Liver (tissue), 3 donors: ENCODE measurements at regions not wholly inside any gene's neighbourhood (a gene's known extent, or its start where the extent isn't known, plus 50 kb on each side); places are given as distances from the start of the nearest gene placed in this dataset.

Source experiments
- EGR1 ChIP-seq, 2 donors: IDR thresholded peaks; 2 replicates each; pipeline ENCODE4 v1.6.1; 2016 to 2018; ENCODE audit warnings: antibody characterized with exemption in 2 of 2, low read depth in 2 of 2
- HNF4G ChIP-seq: IDR thresholded peaks from 2 replicates; pipeline ENCODE4 v1.6.1; 2016; ENCODE audit warnings: antibody characterized with exemption
- JUND ChIP-seq, 2 donors: IDR thresholded peaks; 2 replicates each; pipeline ENCODE4 v1.6.1; 2016; ENCODE audit warnings: antibody characterized with exemption in 2 of 2
- NR2F2 ChIP-seq: IDR thresholded peaks from 2 replicates; pipeline ENCODE4 v1.6.1; 2016; ENCODE audit warnings: antibody characterized with exemption
- TAF1 ChIP-seq: conservative IDR thresholded peaks from 2 replicates; pipeline ENCODE4 v1.6.1; 2016; ENCODE audit warnings: antibody characterized with exemption, mild to moderate bottlenecking
- YY1 ChIP-seq: IDR thresholded peaks from 2 replicates; pipeline ENCODE4 v1.6.1; 2016; ENCODE audit warnings: antibody characterized with exemption, mild to moderate bottlenecking
- TF ChIP-seq, protein P1 (sequence below): fragments of 150-350 bp; IDR thresholded peaks from 2 replicates; pipeline ENCODE4 v1.5.1; 2017; ENCODE audit warnings: improper control_type of control experiment, low read depth, low read length; ENCODE audit not compliant: missing input control
- TF ChIP-seq, protein P2 (sequence below): IDR thresholded peaks from 2 replicates; pipeline ENCODE4 v1.6.1; 2016; ENCODE audit warnings: antibody characterized with exemption
- TF ChIP-seq, protein P3 (sequence below): IDR thresholded peaks from 2 replicates; pipeline ENCODE4 v1.6.1; 2016; ENCODE audit warnings: antibody characterized with exemption, mild to moderate bottlenecking
- TF ChIP-seq, protein P4 (sequence below): IDR thresholded peaks from 2 replicates; pipeline ENCODE4 v1.6.1; 2016; ENCODE audit warnings: antibody characterized with exemption
- TF ChIP-seq, protein P5 (sequence below): IDR thresholded peaks from 2 replicates; pipeline ENCODE4 v1.6.1; 2016; ENCODE audit warnings: antibody characterized with exemption
- donor health status: healthy.
- donor health status: healthy.

DNA sequence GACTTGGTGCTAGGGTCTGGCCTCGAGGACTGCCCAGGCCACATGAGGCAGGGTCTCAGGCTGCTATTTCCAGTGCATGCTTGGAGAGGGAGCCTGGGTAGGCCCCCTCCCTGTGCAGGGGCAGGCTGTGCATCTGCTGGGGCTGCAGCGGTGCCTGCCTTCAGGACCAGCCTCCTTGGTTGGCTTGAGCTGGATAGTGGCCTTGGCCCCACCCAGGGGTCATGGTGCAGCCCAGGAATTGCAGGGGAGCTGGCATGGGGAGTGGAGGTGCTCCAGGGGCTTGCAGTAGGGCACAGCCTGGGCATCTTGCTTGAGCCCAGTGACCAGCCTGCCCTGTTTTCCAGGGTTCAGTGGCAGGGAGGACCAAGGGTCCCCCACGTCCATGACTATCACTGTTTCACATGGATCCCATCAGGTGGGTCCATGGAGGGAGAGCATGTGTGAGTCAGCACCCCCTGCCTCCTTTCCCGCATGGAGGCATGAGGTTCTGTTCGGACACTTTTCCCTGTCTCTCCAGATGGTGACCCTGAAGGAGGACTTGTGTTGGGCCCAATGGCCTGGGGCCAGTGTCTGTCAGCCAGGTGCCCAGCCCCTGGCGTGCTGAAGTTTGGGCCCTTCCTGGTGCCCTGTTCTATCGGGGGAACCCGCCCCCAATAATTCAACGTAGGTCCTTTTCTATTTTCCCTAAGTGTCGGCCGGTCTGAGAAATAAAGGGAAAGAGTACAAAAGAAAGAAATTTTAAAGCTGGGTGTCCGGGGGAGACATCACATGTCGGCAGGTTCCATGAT, 218.6 kb downstream of the SNRPN start:
- no peak for TF ChIP-seq YY1
- TF ChIP-seq HNF4G: no peak
- TF ChIP-seq, protein P1, sequence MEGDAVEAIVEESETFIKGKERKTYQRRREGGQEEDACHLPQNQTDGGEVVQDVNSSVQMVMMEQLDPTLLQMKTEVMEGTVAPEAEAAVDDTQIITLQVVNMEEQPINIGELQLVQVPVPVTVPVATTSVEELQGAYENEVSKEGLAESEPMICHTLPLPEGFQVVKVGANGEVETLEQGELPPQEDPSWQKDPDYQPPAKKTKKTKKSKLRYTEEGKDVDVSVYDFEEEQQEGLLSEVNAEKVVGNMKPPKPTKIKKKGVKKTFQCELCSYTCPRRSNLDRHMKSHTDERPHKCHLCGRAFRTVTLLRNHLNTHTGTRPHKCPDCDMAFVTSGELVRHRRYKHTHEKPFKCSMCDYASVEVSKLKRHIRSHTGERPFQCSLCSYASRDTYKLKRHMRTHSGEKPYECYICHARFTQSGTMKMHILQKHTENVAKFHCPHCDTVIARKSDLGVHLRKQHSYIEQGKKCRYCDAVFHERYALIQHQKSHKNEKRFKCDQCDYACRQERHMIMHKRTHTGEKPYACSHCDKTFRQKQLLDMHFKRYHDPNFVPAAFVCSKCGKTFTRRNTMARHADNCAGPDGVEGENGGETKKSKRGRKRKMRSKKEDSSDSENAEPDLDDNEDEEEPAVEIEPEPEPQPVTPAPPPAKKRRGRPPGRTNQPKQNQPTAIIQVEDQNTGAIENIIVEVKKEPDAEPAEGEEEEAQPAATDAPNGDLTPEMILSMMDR: no peak
- TF ChIP-seq, protein P2, sequence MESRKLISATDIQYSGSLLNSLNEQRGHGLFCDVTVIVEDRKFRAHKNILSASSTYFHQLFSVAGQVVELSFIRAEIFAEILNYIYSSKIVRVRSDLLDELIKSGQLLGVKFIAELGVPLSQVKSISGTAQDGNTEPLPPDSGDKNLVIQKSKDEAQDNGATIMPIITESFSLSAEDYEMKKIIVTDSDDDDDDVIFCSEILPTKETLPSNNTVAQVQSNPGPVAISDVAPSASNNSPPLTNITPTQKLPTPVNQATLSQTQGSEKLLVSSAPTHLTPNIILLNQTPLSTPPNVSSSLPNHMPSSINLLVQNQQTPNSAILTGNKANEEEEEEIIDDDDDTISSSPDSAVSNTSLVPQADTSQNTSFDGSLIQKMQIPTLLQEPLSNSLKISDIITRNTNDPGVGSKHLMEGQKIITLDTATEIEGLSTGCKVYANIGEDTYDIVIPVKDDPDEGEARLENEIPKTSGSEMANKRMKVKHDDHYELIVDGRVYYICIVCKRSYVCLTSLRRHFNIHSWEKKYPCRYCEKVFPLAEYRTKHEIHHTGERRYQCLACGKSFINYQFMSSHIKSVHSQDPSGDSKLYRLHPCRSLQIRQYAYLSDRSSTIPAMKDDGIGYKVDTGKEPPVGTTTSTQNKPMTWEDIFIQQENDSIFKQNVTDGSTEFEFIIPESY: no peak
- TF ChIP-seq EGR1 (IDR thresholded peaks at IDR 0.05; ENCODE audit: low read depth in 2 of 2): no peak
- no peak for TF ChIP-seq JUND (IDR thresholded peaks at IDR 0.05)
- TF ChIP-seq, protein P3, sequence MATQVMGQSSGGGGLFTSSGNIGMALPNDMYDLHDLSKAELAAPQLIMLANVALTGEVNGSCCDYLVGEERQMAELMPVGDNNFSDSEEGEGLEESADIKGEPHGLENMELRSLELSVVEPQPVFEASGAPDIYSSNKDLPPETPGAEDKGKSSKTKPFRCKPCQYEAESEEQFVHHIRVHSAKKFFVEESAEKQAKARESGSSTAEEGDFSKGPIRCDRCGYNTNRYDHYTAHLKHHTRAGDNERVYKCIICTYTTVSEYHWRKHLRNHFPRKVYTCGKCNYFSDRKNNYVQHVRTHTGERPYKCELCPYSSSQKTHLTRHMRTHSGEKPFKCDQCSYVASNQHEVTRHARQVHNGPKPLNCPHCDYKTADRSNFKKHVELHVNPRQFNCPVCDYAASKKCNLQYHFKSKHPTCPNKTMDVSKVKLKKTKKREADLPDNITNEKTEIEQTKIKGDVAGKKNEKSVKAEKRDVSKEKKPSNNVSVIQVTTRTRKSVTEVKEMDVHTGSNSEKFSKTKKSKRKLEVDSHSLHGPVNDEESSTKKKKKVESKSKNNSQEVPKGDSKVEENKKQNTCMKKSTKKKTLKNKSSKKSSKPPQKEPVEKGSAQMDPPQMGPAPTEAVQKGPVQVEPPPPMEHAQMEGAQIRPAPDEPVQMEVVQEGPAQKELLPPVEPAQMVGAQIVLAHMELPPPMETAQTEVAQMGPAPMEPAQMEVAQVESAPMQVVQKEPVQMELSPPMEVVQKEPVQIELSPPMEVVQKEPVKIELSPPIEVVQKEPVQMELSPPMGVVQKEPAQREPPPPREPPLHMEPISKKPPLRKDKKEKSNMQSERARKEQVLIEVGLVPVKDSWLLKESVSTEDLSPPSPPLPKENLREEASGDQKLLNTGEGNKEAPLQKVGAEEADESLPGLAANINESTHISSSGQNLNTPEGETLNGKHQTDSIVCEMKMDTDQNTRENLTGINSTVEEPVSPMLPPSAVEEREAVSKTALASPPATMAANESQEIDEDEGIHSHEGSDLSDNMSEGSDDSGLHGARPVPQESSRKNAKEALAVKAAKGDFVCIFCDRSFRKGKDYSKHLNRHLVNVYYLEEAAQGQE: no peak
- no peak for TF ChIP-seq NR2F2
- TF ChIP-seq, protein P4, sequence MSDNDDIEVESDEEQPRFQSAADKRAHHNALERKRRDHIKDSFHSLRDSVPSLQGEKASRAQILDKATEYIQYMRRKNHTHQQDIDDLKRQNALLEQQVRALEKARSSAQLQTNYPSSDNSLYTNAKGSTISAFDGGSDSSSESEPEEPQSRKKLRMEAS: no peak
- TF ChIP-seq, protein P5, sequence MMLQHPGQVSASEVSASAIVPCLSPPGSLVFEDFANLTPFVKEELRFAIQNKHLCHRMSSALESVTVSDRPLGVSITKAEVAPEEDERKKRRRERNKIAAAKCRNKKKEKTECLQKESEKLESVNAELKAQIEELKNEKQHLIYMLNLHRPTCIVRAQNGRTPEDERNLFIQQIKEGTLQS: no peak
- no peak for TF ChIP-seq TAF1
